ENCODE measurements at regions not wholly inside any gene's neighbourhood (a gene's known extent, or its start where the extent isn't known, plus 50 kb on each side); places are given as distances from the start of the nearest gene placed in this dataset.

DNA sequence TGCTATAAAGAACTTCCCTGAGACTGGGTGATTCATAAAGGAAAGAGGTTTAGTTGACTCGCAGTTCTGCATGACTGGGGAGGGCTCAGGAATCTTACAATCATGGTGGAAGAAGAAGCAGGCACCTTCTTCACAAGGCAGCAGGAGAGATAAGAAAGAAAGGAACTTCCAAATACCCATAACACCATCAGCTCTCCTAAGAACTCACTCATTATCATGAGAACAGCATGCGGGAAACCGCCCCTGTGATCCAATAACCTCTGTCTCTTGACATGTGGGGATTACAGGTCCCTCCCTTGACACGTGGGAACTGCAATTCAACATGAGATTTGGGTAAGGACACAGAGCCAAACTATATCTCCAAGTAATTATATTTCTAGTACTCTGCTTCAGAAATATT is 163.8 kb upstream of the CDH20 start:
- intact Hi-C loops (cut with DNase I) = no loop called here
- Histone ChIP-seq H3K4me1 (no peaks in the 10 kb centered on the region), H3K36me3 (replicated peaks in 1 of 2; ENCODE audit: insufficient read depth in 1 of 2, low read depth in 2 of 2) (no peaks in the 10 kb centered on the region), H3K27ac (no peak overlapping the region), H3K9me3 (no peaks in the 10 kb centered on the region), H3K27me3 (no peaks in the 10 kb centered on the region), H3K4me3 (no peak overlapping the region)
- no peak for ATAC-seq
- DNase-seq = no peak
- WGBS, 2 donors = 52 to 61% methylated on average over 4 of the region's 4 CpGs
- TF ChIP-seq, protein P1, sequence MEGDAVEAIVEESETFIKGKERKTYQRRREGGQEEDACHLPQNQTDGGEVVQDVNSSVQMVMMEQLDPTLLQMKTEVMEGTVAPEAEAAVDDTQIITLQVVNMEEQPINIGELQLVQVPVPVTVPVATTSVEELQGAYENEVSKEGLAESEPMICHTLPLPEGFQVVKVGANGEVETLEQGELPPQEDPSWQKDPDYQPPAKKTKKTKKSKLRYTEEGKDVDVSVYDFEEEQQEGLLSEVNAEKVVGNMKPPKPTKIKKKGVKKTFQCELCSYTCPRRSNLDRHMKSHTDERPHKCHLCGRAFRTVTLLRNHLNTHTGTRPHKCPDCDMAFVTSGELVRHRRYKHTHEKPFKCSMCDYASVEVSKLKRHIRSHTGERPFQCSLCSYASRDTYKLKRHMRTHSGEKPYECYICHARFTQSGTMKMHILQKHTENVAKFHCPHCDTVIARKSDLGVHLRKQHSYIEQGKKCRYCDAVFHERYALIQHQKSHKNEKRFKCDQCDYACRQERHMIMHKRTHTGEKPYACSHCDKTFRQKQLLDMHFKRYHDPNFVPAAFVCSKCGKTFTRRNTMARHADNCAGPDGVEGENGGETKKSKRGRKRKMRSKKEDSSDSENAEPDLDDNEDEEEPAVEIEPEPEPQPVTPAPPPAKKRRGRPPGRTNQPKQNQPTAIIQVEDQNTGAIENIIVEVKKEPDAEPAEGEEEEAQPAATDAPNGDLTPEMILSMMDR (IDR thresholded peaks at IDR 0.05) = no peak
- TF ChIP-seq POLR2A (IDR thresholded peaks at IDR 0.05) = no peak

GRCh38 chr18:61172624-61173023 is 160.6 kb upstream of the CDH20 start:
- WGBS, 2 donors = 52 to 67% methylated on average over 1 of the region's 1 CpG

GRCh38 chr18:61173554-61173953 is 159.7 kb upstream of the CDH20 start:
- peaks cover 0 to 5% (median 0%) of the 10 kb centered on the region in 3 donors for H3K9me3 ChIP-seq
- H3K27ac ChIP-seq = no peak overlapping the region
- DNase-seq = peak in 1 of 4 donors; percentile 17
- intact Hi-C loops (cut with DNase I) = no loop called here
- 46 to 51% methylated on average over 6 of the region's 6 CpGs for WGBS, 2 donors
- no peak for ATAC-seq
- H3K27me3 ChIP-seq = no peaks in the 10 kb centered on the region
- no peak for TF ChIP-seq POLR2A (IDR thresholded peaks at IDR 0.05)
- no peaks in the 10 kb centered on the region for H3K36me3 ChIP-seq (replicated peaks in 1 of 2; ENCODE audit: insufficient read depth in 1 of 2, low read depth in 2 of 2)
- no peak overlapping the region for H3K4me3 ChIP-seq
- no peaks in the 10 kb centered on the region for H3K4me1 ChIP-seq

More at GRCh38 chr18:61172624-61173023, 160.6 kb upstream of the CDH20 start:
- H3K4me3 ChIP-seq = no peak overlapping the region
- no peak for DNase-seq
- peaks cover 0 to 5% (median 0%) of the 10 kb centered on the region in 3 donors for H3K9me3 ChIP-seq
- no peaks in the 10 kb centered on the region for H3K4me1 ChIP-seq
- no peaks in the 10 kb centered on the region for H3K36me3 ChIP-seq (replicated peaks in 1 of 2; ENCODE audit: insufficient read depth in 1 of 2, low read depth in 2 of 2)
- H3K27me3 ChIP-seq = no peaks in the 10 kb centered on the region
- intact Hi-C loops (cut with DNase I) = no loop called here
- H3K27ac ChIP-seq = no peak overlapping the region
- ATAC-seq = no peak
- TF ChIP-seq, protein P1 (IDR thresholded peaks at IDR 0.05) = no peak
- no peak for TF ChIP-seq POLR2A (IDR thresholded peaks at IDR 0.05)

- no peak for ATAC-seq
- no peak for DNase-seq
- no peak overlapping the region for H3K4me3 ChIP-seq
- H3K27ac ChIP-seq = no peak overlapping the region
- intact Hi-C loops (cut with DNase I) = no loop called here
- no peaks in the 10 kb centered on the region for H3K4me1 ChIP-seq
- H3K9me3 ChIP-seq = no peaks in the 10 kb centered on the region
- H3K36me3 ChIP-seq (replicated peaks in 1 of 2; ENCODE audit: insufficient read depth in 1 of 2, low read depth in 2 of 2) = no peaks in the 10 kb centered on the region
- no peaks in the 10 kb centered on the region for H3K27me3 ChIP-seq
- TF ChIP-seq, protein P1 (IDR thresholded peaks at IDR 0.05) = no peak
- no peak for TF ChIP-seq POLR2A (IDR thresholded peaks at IDR 0.05)
Observed at GRCh38 chr18:61183798-61184197, 149.4 kb upstream of the CDH20 start.

DNA sequence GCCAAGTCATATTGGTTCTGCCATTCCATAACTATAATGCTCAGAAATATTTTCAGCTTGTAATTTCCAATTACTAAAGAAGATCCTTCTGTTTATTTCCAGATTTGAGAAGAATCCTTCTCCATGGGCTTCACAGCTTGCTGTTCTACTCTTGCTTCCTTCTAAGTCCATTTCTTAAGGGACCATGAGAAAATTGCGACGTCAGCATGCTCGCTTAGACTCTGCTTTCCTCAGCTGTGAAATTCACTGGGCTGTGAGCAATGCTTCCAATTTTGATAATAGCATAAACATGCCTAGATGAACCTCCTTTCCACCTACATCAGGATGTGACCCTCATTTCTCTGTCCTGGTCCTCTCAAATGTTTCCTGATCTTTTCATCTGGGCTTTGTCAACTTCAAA is 145.3 kb upstream of the CDH20 start:
- WGBS, 2 donors = 81 to 82% methylated on average over 3 of the region's 3 CpGs
- H3K36me3 ChIP-seq (replicated peaks in 1 of 2; ENCODE audit: insufficient read depth in 1 of 2, low read depth in 2 of 2) = no peaks in the 10 kb centered on the region
- no peak overlapping the region for H3K4me3 ChIP-seq
- DNase-seq (no peak), ATAC-seq (no peak)
- TF ChIP-seq POLR2A (IDR thresholded peaks at IDR 0.05) = no peak
- TF ChIP-seq, protein P1 (IDR thresholded peaks at IDR 0.05) = no peak
- H3K9me3 ChIP-seq = no peaks in the 10 kb centered on the region
- no peak overlapping the region for H3K27ac ChIP-seq
- intact Hi-C loops (cut with DNase I) = no loop called here
- H3K4me1 ChIP-seq = no peaks in the 10 kb centered on the region
- H3K27me3 ChIP-seq = no peaks in the 10 kb centered on the region

All from body of pancreas (tissue), 4 donors.